GM12872 (cell line): ENCODE measurements at regions not wholly inside any gene's neighbourhood (a gene's known extent, or its start where the extent isn't known, plus 50 kb on each side); places are given as distances from the start of the nearest gene placed in this dataset.

ENCODE experiments used
- TF ChIP-seq, protein P1 (sequence below): IDR thresholded peaks from 3 replicates; pipeline ENCODE4 v1.5.1; 2011; ENCODE audit warnings: low read depth, mild to moderate bottlenecking, low read length, moderate library complexity; ENCODE audit not compliant: insufficient read depth

DNA sequence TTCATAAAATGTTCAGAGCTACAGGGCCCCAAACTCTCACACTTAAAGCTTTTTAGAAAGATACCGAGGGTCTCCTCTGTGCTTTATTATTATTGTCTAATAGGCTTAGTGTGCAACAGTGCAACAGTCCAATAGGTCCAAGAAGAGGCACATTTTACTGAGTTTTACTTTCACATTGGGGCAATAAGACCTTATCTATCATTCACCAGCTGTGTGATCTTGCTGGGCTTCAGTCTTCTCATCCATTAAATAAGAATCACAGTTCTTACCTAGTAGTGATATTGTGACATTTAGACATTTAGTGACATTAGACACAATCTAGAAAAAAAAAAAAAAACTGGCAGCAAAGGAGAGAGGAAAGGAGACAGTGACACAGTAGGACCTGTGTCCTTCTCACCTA, 175.8 kb upstream of the NFIA start:
- TF ChIP-seq, protein P1, sequence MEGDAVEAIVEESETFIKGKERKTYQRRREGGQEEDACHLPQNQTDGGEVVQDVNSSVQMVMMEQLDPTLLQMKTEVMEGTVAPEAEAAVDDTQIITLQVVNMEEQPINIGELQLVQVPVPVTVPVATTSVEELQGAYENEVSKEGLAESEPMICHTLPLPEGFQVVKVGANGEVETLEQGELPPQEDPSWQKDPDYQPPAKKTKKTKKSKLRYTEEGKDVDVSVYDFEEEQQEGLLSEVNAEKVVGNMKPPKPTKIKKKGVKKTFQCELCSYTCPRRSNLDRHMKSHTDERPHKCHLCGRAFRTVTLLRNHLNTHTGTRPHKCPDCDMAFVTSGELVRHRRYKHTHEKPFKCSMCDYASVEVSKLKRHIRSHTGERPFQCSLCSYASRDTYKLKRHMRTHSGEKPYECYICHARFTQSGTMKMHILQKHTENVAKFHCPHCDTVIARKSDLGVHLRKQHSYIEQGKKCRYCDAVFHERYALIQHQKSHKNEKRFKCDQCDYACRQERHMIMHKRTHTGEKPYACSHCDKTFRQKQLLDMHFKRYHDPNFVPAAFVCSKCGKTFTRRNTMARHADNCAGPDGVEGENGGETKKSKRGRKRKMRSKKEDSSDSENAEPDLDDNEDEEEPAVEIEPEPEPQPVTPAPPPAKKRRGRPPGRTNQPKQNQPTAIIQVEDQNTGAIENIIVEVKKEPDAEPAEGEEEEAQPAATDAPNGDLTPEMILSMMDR = no peak

DNA sequence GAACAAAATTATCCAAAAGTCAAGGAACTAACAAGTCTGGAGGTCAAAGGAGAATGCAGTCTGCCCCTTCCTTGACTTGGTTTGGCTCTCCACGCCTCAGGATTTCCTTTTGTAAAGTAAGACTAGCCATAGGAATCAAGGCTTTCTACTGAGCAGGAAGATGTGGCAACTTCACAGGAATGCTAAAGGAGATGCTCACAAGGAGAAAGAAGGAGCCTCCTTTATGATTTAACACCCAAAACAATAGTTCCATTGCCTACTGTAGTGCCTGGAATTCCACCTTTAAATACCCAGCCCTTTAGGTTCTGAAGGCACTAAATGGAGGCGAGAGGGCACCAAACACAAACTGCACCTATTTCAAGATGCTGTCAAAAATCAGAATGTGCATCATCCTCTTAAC, 176.3 kb upstream of the NFIA start:
- TF ChIP-seq, protein P1 = no peak

DNA sequence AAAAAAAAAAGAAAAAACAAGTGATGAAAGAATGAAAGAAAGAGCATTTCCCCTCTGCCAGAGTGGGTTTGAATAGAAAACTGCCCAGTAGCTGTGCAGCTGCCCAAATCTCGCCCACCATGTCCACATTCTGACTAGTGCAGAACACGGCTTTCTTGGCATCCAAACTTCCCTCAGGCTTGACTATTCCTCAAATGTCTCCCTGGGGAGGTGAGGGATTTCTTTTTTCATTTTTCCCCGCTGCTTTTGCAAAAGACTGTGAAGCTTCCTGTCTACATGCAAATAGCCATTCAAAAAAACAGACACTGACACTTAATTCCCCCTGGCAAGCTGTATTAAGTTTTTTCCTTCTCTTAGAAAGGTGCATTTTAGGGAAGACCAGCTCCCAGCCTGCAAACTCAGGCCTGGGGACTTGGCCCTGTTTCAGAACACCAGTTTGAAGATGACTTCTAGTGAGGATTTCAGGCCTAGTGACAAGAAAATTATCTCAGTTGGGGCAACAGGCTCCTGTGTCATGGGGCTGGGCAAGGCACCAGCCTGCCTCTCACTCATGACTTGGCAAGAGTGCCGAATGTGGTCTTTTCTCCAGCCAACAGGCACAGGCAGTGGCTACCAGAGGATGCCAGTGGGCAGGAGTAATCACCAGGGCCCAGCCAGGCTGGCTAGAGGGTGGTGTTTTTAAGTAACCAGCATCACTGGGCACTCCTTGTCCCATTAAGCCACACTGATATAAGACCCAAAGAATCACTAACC, 178.1 kb upstream of the NFIA start:
- TF ChIP-seq, protein P1 = no peak

DNA sequence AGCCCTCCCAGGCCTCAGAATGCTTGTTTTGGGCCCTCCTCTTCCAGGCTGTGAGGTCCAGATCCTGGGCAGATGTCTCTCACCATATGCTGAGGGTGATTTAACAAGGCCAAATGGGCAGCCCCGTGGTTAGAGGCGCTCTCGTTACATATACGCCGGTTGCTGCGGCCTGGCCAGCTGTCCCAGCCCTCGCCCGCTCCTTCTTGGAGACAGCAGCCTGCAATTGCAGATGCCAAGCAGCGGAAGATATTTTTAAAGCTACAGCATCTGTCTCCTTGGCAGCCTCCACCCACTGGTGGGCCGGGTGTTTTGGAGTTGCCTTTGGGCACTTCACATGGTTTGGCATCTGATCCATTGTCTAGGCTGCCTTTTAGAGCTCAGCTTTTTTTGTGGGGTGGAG, 178.8 kb upstream of the NFIA start:
- TF ChIP-seq, protein P1 = no peak

DNA sequence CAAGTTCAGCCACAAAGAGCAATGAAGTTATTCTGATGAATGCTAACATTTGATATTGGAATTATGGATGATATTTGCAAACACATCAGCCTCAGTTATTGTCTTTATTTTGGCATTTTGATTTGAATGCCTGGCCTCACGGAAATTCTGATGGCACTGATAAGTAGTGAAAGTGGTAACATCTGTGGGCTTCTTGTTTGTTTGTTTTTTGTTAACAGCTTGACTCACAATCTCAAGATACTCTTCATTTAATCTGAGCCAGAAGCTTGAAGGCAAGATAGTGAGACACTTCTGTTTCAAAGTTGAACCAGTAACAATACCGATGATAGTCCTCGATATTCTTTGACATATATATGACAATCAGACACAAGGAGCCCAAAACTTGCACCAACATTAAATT, 182.9 kb upstream of the NFIA start:
- TF ChIP-seq, protein P1 = no peak

DNA sequence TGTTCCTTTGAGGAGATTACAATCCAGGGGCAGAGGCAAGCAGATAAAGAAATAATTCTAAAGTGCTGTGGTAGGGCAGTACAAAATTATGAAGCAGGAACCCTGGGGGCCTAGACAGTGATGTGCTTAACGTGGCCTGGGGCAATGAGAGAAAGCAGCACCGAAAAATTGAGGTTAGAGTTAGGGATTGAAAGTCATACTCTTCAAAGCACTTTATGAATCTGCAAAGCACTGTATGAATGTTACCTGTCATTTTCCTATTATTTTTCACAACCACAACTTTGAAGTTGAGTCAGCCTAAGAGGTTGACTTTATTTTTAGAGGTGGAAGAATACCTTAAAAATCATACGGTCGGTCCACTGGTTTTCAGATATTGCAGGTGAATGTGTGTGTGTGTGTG, 183.4 kb upstream of the NFIA start:
- TF ChIP-seq, protein P1 = no peak

DNA sequence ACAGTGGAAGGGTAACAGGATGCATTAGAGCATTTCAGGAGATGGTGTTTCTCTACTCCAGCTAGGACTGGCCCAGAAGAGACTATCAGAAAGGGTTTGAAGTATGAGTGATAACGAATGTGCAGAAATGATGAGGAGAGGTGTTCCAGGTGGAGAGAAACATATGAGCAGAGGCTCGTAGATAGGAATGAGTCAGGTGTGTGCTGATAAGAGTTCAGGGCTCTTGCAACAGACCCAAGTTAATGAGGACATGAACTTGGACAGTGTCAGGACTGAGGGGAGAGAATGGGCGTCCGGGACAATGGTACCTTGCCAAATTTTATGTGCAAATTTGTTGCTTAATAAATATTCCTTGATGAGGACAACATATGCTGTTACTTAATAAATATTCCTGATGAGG, 183.9 kb upstream of the NFIA start:
- TF ChIP-seq, protein P1 = no peak
